ENCODE measurements at regions not wholly inside any gene's neighbourhood (a gene's known extent, or its start where the extent isn't known, plus 50 kb on each side); places are given as distances from the start of the nearest gene placed in this dataset.
"Not testable (repeated sequence)": the region's sequence is repeated elsewhere in the genome, so short reads cannot be mapped to it uniquely, and the experiment has no call there.

- Mint-ChIP-seq H3K27ac (ENCODE audit: unreplicated experiment) (no peak overlapping the region), H3K4me3 (ENCODE audit: unreplicated experiment) (no peak overlapping the region), H3K36me3 (ENCODE audit: low read depth) (no peaks in the 10 kb centered on the region), H3K9me3 (ENCODE audit: low read depth) (peaks cover 7% of the 10 kb centered on the region), H3K4me1 (ENCODE audit: low read depth) (no peaks in the 10 kb centered on the region), H3K27me3 (ENCODE audit: low read depth) (no peaks in the 10 kb centered on the region)
- no peak for DNase-seq (ENCODE audit: low spot score)
- no peak for TF ChIP-seq CTCF (IDR thresholded peaks at IDR 0.05)
Measured at GRCh38 chrX:93468075-93468474, 205.3 kb downstream of the NAP1L3 start.

GRCh38 chrX:93466383-93466782 lies 207.0 kb downstream of the NAP1L3 start:
- Mint-ChIP-seq H3K4me3 (ENCODE audit: unreplicated experiment) (no peak overlapping the region), H3K27me3 (ENCODE audit: low read depth) (no peaks in the 10 kb centered on the region), H3K9me3 (ENCODE audit: low read depth) (peaks cover 3% of the 10 kb centered on the region), H3K4me1 (ENCODE audit: low read depth) (no peaks in the 10 kb centered on the region), H3K36me3 (ENCODE audit: low read depth) (no peaks in the 10 kb centered on the region), H3K27ac (ENCODE audit: unreplicated experiment) (no peak overlapping the region)
- no peak for TF ChIP-seq CTCF (IDR thresholded peaks at IDR 0.05)
- DNase-seq (ENCODE audit: low spot score) = no peak

- Mint-ChIP-seq H3K36me3 (ENCODE audit: low read depth) (no peaks in the 10 kb centered on the region), H3K4me1 (ENCODE audit: low read depth) (no peaks in the 10 kb centered on the region), H3K27ac (ENCODE audit: unreplicated experiment) (no peak overlapping the region), H3K9me3 (ENCODE audit: low read depth) (peaks cover 7% of the 10 kb centered on the region), H3K27me3 (ENCODE audit: low read depth) (no peaks in the 10 kb centered on the region), H3K4me3 (ENCODE audit: unreplicated experiment) (no peak overlapping the region)
- TF ChIP-seq CTCF (IDR thresholded peaks at IDR 0.05) = no peak
- DNase-seq (ENCODE audit: low spot score) = no peak
Measured at GRCh38 chrX:93461060-93461459, 212.3 kb downstream of the NAP1L3 start.

- Mint-ChIP-seq H3K27me3 (ENCODE audit: low read depth) (no peaks in the 10 kb centered on the region), H3K27ac (ENCODE audit: unreplicated experiment) (no peak overlapping the region), H3K4me1 (ENCODE audit: low read depth) (no peaks in the 10 kb centered on the region), H3K4me3 (ENCODE audit: unreplicated experiment) (no peak overlapping the region), H3K9me3 (ENCODE audit: low read depth) (peaks cover 16% of the 10 kb centered on the region), H3K36me3 (ENCODE audit: low read depth) (no peaks in the 10 kb centered on the region)
- TF ChIP-seq CTCF (IDR thresholded peaks at IDR 0.05) = no peak
- DNase-seq (ENCODE audit: low spot score) = no peak
Measured at GRCh38 chrX:93454509-93454908, 218.9 kb downstream of the NAP1L3 start.

- DNase-seq (ENCODE audit: low spot score); H3K27me3 Mint-ChIP-seq (ENCODE audit: low read depth); H3K9me3 Mint-ChIP-seq (ENCODE audit: low read depth); H3K4me3 Mint-ChIP-seq (ENCODE audit: unreplicated experiment); H3K36me3 Mint-ChIP-seq (ENCODE audit: low read depth); H3K4me1 Mint-ChIP-seq (ENCODE audit: low read depth); H3K27ac Mint-ChIP-seq (ENCODE audit: unreplicated experiment): not testable (repeated sequence)
Measured at GRCh38 chrX:93434721-93435120, 238.7 kb downstream of the NAP1L3 start.

GRCh38 chrX:93428497-93428896 lies 244.9 kb downstream of the NAP1L3 start:
- H3K9me3 Mint-ChIP-seq (ENCODE audit: low read depth) = no peaks in the 10 kb centered on the region
- no peak overlapping the region for H3K27ac Mint-ChIP-seq (ENCODE audit: unreplicated experiment)
- TF ChIP-seq CTCF (IDR thresholded peaks at IDR 0.05) = no peak
- DNase-seq (ENCODE audit: low spot score) = no peak
- no peaks in the 10 kb centered on the region for H3K36me3 Mint-ChIP-seq (ENCODE audit: low read depth)
- H3K27me3 Mint-ChIP-seq (ENCODE audit: low read depth) = no peaks in the 10 kb centered on the region
- H3K4me1 Mint-ChIP-seq (ENCODE audit: low read depth) = no peaks in the 10 kb centered on the region
- no peak overlapping the region for H3K4me3 Mint-ChIP-seq (ENCODE audit: unreplicated experiment)

Measured in chondrocyte (in vitro differentiated cells).